ENCODE measurements at regions not wholly inside any gene's neighbourhood (a gene's known extent, or its start where the extent isn't known, plus 50 kb on each side); places are given as distances from the start of the nearest gene placed in this dataset.

DNA sequence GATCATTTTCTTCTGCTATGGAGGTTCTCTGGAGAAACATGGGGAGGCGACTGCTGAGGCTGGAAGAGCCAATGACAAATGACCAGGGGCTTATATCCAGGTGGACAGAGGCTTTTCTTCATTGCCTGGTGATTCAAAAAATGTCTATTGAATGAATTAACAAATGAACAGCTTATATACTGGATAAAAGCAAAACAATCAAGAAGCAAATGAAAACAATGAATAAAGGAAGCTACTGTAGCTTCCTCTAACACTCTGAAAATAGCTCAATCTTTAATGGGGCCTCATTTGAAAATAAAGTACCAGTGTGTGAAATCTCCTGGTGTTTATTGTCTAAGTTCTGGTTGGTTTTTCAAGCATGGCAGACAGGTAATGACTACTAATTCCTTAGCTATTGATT lies 167.5 kb upstream of the TMTC4 start:
- in situ Hi-C loops (cut with MboI) (no loop called here), intact Hi-C loops (cut with micrococcal nuclease) (loop anchor here (10.0 kb wide), 1 partner anchor 267 kb away; no protein-coding TSS in a partner anchor)
- Histone ChIP-seq H2AFZ (ENCODE audit: low read depth, low read length) (no peak overlapping the region), H3K27me3 (ENCODE audit: control insufficient read depth in 2 of 2, insufficient read depth in 2 of 2, low read length in 2 of 2) (no peaks in the 10 kb centered on the region), H4K20me1 (replicated peaks; ENCODE audit: control insufficient read depth, insufficient read depth, low read length) (no peaks in the 10 kb centered on the region), H3K4me3 (no peak overlapping the region), H3K4me1 (replicated peaks in 1 of 2; ENCODE audit: control insufficient read depth in 2 of 2, insufficient read depth in 2 of 2, low read length in 2 of 2) (no peaks in the 10 kb centered on the region), H3K36me3 (ENCODE audit: control insufficient read depth, insufficient read depth, low read length) (no peaks in the 10 kb centered on the region), H3K4me2 (ENCODE audit: insufficient read depth, low read length) (no peak overlapping the region), H3K9ac (ENCODE audit: insufficient read depth in 1 of 2, low read depth in 2 of 2, low read length in 2 of 2) (no peak overlapping the region), H3K27ac (ENCODE audit: extremely low read depth, low read depth, low read length) (no peak overlapping the region), H3K79me2 (ENCODE audit: control insufficient read depth, insufficient read depth, low read length) (no peaks in the 10 kb centered on the region), H3K9me1 (ENCODE audit: control insufficient read depth, insufficient read depth, low read length) (no peaks in the 10 kb centered on the region), H3K9me3 (replicated peaks; ENCODE audit: control insufficient read depth, insufficient read depth, low read depth, low read length) (no peaks in the 10 kb centered on the region)
- ChIA-PET CTCF (ENCODE audit: low intra/inter-chr PET ratio) (no interaction called here), POLR2A (no interaction called here)
- FAIRE-seq: no peak
- 0% methylated on average over 1 of the region's 1 CpG for WGBS (ENCODE audit: insufficient coverage, low coverage, missing lambda C conversion rate)
- no peak for DNase-seq (ENCODE audit: extremely low read depth in 1 of 4, low spot score in 3 of 4)
- BruUV-seq (replicated peaks): no TSS peak
- ATAC-seq: no peak
- TF ChIP-seq MEF2D (tag; conservative IDR thresholded peaks at IDR 0.05; ENCODE audit: low read depth) (no peak), ZNF175 (CRISPR knock-in tag; IDR thresholded peaks at IDR 0.05; ENCODE audit: low read depth) (no peak), ZFP1 (CRISPR knock-in tag; IDR thresholded peaks at IDR 0.05) (no peak), SNIP1 (IDR thresholded peaks at IDR 0.05; ENCODE audit: low read depth) (no peak)
- TF ChIP-seq, protein P1, sequence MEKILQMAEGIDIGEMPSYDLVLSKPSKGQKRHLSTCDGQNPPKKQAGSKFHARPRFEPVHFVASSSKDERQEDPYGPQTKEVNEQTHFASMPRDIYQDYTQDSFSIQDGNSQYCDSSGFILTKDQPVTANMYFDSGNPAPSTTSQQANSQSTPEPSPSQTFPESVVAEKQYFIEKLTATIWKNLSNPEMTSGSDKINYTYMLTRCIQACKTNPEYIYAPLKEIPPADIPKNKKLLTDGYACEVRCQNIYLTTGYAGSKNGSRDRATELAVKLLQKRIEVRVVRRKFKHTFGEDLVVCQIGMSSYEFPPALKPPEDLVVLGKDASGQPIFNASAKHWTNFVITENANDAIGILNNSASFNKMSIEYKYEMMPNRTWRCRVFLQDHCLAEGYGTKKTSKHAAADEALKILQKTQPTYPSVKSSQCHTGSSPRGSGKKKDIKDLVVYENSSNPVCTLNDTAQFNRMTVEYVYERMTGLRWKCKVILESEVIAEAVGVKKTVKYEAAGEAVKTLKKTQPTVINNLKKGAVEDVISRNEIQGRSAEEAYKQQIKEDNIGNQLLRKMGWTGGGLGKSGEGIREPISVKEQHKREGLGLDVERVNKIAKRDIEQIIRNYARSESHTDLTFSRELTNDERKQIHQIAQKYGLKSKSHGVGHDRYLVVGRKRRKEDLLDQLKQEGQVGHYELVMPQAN (IDR thresholded peaks at IDR 0.05; ENCODE audit: borderline replicate concordance): no peak
- TF ChIP-seq, protein P2, sequence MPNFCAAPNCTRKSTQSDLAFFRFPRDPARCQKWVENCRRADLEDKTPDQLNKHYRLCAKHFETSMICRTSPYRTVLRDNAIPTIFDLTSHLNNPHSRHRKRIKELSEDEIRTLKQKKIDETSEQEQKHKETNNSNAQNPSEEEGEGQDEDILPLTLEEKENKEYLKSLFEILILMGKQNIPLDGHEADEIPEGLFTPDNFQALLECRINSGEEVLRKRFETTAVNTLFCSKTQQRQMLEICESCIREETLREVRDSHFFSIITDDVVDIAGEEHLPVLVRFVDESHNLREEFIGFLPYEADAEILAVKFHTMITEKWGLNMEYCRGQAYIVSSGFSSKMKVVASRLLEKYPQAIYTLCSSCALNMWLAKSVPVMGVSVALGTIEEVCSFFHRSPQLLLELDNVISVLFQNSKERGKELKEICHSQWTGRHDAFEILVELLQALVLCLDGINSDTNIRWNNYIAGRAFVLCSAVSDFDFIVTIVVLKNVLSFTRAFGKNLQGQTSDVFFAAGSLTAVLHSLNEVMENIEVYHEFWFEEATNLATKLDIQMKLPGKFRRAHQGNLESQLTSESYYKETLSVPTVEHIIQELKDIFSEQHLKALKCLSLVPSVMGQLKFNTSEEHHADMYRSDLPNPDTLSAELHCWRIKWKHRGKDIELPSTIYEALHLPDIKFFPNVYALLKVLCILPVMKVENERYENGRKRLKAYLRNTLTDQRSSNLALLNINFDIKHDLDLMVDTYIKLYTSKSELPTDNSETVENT (CRISPR knock-in tag; IDR thresholded peaks at IDR 0.05): no peak
- TF ChIP-seq, protein P3, sequence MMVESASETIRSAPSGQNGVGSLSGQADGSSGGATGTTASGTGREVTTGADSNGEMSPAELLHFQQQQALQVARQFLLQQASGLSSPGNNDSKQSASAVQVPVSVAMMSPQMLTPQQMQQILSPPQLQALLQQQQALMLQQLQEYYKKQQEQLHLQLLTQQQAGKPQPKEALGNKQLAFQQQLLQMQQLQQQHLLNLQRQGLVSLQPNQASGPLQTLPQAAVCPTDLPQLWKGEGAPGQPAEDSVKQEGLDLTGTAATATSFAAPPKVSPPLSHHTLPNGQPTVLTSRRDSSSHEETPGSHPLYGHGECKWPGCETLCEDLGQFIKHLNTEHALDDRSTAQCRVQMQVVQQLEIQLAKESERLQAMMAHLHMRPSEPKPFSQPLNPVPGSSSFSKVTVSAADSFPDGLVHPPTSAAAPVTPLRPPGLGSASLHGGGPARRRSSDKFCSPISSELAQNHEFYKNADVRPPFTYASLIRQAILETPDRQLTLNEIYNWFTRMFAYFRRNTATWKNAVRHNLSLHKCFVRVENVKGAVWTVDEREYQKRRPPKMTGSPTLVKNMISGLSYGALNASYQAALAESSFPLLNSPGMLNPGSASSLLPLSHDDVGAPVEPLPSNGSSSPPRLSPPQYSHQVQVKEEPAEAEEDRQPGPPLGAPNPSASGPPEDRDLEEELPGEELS (CRISPR knock-in tag; IDR thresholded peaks at IDR 0.05; ENCODE audit: borderline replicate concordance): no peak
- TF ChIP-seq, protein P4, sequence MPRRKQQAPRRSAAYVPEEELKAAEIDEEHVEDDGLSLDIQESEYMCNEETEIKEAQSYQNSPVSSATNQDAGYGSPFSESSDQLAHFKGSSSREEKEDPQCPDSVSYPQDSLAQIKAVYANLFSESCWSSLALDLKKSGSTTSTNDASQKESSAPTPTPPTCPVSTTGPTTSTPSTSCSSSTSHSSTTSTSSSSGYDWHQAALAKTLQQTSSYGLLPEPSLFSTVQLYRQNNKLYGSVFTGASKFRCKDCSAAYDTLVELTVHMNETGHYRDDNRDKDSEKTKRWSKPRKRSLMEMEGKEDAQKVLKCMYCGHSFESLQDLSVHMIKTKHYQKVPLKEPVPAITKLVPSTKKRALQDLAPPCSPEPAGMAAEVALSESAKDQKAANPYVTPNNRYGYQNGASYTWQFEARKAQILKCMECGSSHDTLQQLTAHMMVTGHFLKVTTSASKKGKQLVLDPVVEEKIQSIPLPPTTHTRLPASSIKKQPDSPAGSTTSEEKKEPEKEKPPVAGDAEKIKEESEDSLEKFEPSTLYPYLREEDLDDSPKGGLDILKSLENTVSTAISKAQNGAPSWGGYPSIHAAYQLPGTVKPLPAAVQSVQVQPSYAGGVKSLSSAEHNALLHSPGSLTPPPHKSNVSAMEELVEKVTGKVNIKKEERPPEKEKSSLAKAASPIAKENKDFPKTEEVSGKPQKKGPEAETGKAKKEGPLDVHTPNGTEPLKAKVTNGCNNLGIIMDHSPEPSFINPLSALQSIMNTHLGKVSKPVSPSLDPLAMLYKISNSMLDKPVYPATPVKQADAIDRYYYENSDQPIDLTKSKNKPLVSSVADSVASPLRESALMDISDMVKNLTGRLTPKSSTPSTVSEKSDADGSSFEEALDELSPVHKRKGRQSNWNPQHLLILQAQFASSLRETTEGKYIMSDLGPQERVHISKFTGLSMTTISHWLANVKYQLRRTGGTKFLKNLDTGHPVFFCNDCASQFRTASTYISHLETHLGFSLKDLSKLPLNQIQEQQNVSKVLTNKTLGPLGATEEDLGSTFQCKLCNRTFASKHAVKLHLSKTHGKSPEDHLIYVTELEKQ (CRISPR knock-in tag; IDR thresholded peaks at IDR 0.05): no peak
- TF ChIP-seq, protein P5, sequence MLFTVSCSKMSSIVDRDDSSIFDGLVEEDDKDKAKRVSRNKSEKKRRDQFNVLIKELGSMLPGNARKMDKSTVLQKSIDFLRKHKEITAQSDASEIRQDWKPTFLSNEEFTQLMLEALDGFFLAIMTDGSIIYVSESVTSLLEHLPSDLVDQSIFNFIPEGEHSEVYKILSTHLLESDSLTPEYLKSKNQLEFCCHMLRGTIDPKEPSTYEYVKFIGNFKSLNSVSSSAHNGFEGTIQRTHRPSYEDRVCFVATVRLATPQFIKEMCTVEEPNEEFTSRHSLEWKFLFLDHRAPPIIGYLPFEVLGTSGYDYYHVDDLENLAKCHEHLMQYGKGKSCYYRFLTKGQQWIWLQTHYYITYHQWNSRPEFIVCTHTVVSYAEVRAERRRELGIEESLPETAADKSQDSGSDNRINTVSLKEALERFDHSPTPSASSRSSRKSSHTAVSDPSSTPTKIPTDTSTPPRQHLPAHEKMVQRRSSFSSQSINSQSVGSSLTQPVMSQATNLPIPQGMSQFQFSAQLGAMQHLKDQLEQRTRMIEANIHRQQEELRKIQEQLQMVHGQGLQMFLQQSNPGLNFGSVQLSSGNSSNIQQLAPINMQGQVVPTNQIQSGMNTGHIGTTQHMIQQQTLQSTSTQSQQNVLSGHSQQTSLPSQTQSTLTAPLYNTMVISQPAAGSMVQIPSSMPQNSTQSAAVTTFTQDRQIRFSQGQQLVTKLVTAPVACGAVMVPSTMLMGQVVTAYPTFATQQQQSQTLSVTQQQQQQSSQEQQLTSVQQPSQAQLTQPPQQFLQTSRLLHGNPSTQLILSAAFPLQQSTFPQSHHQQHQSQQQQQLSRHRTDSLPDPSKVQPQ (CRISPR knock-in tag; IDR thresholded peaks at IDR 0.05; ENCODE audit: borderline replicate concordance): no peak
